Lower lobe of right lung (tissue), 2 donors: ENCODE measurements at regions not wholly inside any gene's neighbourhood (a gene's known extent, or its start where the extent isn't known, plus 50 kb on each side); places are given as distances from the start of the nearest gene placed in this dataset.

Source experiments
- ATAC-seq, 2 donors: fragments of 200-7000 bp; cut with Tn5 transposase; one replicate each; pipeline ENCODE4 v1.9.1; 2020 to 2022; ENCODE audit warnings: mild to moderate bottlenecking in 2 of 2, moderate library complexity in 2 of 2
- DNase-seq: peaks from one replicate; pipeline ENCODE4 v3.0.0-alpha.2; 2020
- H3K27ac ChIP-seq: fragments of 200-600 bp; one replicate; pipeline ENCODE4 v1.8.0; 2022
- H3K27me3 ChIP-seq: fragments of 200-600 bp; one replicate; pipeline ENCODE4 v1.8.0; 2022; ENCODE audit warnings: low read depth
- H3K36me3 ChIP-seq: fragments of 200-600 bp; one replicate; pipeline ENCODE4 v1.8.0; 2022; ENCODE audit warnings: mild to moderate bottlenecking
- H3K4me1 ChIP-seq: fragments of 200-600 bp; one replicate; pipeline ENCODE4 v1.8.0; 2022
- H3K4me3 ChIP-seq: fragments of 200-600 bp; one replicate; pipeline ENCODE4 v1.8.0; 2022; ENCODE audit warnings: mild to moderate bottlenecking
- H3K9me3 ChIP-seq: fragments of 200-600 bp; one replicate; pipeline ENCODE4 v1.8.0; 2022
- intact Hi-C: fragments of 100-400 bp; cut with DNase I; formaldehyde crosslinking; loops from one replicate; pipeline ENCODE4 v1.11.0; 2022
- TF ChIP-seq, protein P1 (sequence below): fragments of 200-600 bp; IDR thresholded peaks from one replicate; pipeline ENCODE4 v1.8.0; 2022; ENCODE audit warnings: antibody characterized with exemption, mild to moderate bottlenecking
- donor health status: DM: no; HTN: yes; CAD: no; lungs with severe emphysema.

- Histone ChIP-seq H3K9me3 (no peaks in the 10 kb centered on the region), H3K27me3 (no peaks in the 10 kb centered on the region), H3K27ac (no peak overlapping the region), H3K4me1 (peaks cover 17% of the 10 kb centered on the region), H3K4me3 (no peak overlapping the region), H3K36me3 (no peaks in the 10 kb centered on the region)
- TF ChIP-seq, protein P1, sequence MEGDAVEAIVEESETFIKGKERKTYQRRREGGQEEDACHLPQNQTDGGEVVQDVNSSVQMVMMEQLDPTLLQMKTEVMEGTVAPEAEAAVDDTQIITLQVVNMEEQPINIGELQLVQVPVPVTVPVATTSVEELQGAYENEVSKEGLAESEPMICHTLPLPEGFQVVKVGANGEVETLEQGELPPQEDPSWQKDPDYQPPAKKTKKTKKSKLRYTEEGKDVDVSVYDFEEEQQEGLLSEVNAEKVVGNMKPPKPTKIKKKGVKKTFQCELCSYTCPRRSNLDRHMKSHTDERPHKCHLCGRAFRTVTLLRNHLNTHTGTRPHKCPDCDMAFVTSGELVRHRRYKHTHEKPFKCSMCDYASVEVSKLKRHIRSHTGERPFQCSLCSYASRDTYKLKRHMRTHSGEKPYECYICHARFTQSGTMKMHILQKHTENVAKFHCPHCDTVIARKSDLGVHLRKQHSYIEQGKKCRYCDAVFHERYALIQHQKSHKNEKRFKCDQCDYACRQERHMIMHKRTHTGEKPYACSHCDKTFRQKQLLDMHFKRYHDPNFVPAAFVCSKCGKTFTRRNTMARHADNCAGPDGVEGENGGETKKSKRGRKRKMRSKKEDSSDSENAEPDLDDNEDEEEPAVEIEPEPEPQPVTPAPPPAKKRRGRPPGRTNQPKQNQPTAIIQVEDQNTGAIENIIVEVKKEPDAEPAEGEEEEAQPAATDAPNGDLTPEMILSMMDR = no peak
- intact Hi-C loops = no loop called here
- DNase-seq = no peak
- ATAC-seq = no peak
Observed at GRCh38 chr20:17860301-17861197, 108.0 kb downstream of the SNX5 start.

GRCh38 chr20:17859616-17860232, 108.9 kb downstream of the SNX5 start:
- H3K9me3 ChIP-seq = no peaks in the 10 kb centered on the region
- no peaks in the 10 kb centered on the region for H3K27me3 ChIP-seq
- H3K4me3 ChIP-seq = no peak overlapping the region
- ATAC-seq (peak; percentile 61 to 74), DNase-seq (no peak)
- H3K27ac ChIP-seq = peak overlapping the region; percentile 36
- no peaks in the 10 kb centered on the region for H3K36me3 ChIP-seq
- H3K4me1 ChIP-seq = peaks cover 17% of the 10 kb centered on the region
- TF ChIP-seq, protein P1 = no peak
- intact Hi-C loops = no loop called here

- ATAC-seq (peak; percentile 36 to 67), DNase-seq (no peak)
- no peak overlapping the region for H3K4me3 ChIP-seq
- peaks cover 16% of the 10 kb centered on the region for H3K4me1 ChIP-seq
- H3K36me3 ChIP-seq = no peaks in the 10 kb centered on the region
- intact Hi-C loops = no loop called here
- TF ChIP-seq, protein P1 = no peak
- H3K27ac ChIP-seq = peak overlapping the region; percentile 36
- H3K27me3 ChIP-seq = no peaks in the 10 kb centered on the region
- no peaks in the 10 kb centered on the region for H3K9me3 ChIP-seq
Observed at GRCh38 chr20:17859002-17859615, 109.5 kb downstream of the SNX5 start.

DNA sequence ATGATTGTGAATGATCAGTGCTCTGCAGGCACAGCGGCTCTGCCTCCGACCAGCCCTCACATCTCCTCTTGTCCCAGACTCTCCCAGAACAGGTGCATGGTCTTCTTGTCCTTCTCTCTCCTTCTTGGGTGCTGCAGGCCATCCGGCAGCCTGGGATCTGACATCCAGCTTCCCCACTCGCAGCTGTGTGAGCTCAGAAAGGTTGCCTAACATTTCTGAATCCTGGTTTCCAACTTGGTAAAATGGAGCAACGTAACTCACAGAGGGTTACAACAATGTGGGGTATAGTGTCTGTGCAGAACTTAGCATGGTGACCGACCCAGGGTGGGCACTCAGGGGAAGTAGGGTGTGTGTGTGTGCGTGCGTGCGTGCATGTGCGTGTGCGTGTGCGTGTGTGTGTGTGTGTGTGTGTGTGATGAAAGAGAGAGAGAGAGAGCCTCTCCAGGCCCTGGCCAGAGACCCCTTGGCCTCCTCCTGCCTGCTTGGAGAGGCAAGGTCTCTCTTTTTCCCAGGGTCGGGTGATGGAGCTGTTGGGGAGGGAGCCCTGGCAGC, 110.1 kb downstream of the SNX5 start:
- peaks cover 13% of the 10 kb centered on the region for H3K4me1 ChIP-seq
- TF ChIP-seq, protein P1 = no peak
- intact Hi-C loops = no loop called here
- DNase-seq = no peak
- H3K27me3 ChIP-seq = no peaks in the 10 kb centered on the region
- H3K27ac ChIP-seq = no peak overlapping the region
- no peak overlapping the region for H3K4me3 ChIP-seq
- no peak for ATAC-seq
- no peaks in the 10 kb centered on the region for H3K9me3 ChIP-seq
- H3K36me3 ChIP-seq = no peaks in the 10 kb centered on the region

- no peak overlapping the region for H3K4me3 ChIP-seq
- TF ChIP-seq, protein P1 = no peak
- peaks cover 13% of the 10 kb centered on the region for H3K4me1 ChIP-seq
- no peaks in the 10 kb centered on the region for H3K27me3 ChIP-seq
- intact Hi-C loops = no loop called here
- H3K27ac ChIP-seq = no peak overlapping the region
- no peak for ATAC-seq
- H3K36me3 ChIP-seq = no peaks in the 10 kb centered on the region
- no peaks in the 10 kb centered on the region for H3K9me3 ChIP-seq
- DNase-seq = no peak
Observed at GRCh38 chr20:17857639-17858449, 110.8 kb downstream of the SNX5 start.
